NCI-H1105 treated with DMSO at 0.1 percent for 48 hours (cell line): ENCODE measurements at regions not wholly inside any gene's neighbourhood (a gene's known extent, or its start where the extent isn't known, plus 50 kb on each side); places are given as distances from the start of the nearest gene placed in this dataset.
A peak's percentile ranks its signal among the peaks of the same experiment; 100 is the strongest.
"Not testable (repeated sequence)": the region's sequence is repeated elsewhere in the genome, so short reads cannot be mapped to it uniquely, and the experiment has no call there.

Source experiments
- DNase-seq: peaks from one replicate; lab custom pipeline; 2025; lab: John Stamatoyannopoulos, UW

DNA sequence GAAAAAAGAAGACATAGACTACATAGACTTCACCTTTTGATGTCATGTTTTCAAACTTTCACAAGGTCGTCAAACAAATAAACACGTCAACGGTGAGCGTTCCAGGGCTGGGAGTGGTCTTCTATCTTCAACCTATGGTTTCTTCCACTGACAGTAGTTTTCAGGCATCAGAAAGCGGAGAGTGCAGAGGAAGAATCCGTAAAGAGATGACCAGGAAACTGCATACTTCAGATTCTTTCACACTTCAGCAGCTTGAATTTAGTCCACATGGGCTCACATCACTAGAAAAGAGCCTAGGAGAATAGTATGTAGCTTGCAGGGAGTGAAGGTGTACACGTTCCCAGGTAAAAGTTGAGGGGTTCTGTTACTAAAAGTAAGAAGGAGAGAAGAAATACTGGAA is 58.5 kb downstream of the NPY1R start:
- no peak for DNase-seq

DNA sequence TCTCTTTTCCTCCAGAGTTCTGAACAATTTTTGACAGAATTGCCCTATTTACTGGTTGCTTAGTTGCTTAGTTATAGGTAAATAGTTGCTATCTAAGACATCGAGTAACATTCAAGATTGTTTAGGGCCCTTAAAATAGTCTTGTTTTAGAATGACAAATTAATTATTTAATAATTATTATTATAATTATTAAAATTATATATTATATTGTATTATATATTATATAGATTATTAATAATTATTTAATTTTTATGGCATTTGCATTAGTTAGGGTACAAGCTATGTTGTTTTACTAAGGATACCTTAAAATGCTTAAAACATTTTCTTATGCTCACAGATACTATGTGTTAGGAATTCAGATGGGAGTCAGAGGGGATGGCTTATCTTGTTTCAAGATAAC is 59.2 kb downstream of the NPY1R start:
- no peak for DNase-seq

DNA sequence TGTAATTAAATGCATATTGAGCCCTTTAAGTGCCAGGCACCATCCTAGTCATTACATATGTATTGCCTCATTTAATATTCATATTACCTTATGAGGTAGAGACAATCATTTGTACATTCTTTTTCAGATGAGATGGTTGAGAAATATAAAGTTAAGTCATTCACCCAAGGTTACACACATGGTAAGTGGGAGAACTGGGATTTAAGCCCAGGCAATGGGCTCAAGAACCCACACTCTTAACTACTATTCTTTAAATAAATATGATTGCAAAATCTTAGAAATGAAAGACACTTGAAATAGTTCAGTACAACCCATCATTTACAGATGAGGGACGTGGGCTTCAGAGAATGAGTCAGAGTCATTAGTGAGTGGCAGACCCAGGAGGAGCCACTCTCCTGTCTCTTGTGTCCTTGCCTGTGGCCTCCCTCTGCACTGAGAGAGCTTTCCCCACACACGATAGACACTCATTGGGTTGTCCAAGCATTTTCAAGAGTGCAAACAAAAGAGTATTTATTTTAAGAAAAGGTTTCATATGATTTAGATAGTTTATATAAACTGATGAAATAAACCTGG is 60.8 kb downstream of the NPY1R start:
- no peak for DNase-seq

DNA sequence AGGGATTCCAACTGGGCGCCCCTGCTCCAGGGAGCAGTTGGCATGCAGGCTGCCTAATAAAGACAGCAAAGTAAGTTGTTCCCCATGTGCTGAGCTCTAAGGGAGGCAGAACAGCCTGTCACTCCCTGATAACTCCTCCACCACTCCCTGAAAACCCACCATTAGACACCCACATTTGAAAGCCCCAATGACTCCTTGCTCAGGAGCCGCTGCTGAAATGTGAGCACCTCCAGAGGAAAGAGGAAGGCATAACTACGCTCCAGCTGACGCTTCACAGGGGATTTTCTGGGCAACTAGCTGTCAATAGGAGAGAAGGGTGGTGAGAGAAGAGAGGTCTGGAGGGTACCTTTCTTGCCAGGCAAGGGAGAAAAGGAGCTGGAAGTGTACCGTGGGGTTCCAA is 62.5 kb downstream of the NPY1R start:
- no peak for DNase-seq

DNA sequence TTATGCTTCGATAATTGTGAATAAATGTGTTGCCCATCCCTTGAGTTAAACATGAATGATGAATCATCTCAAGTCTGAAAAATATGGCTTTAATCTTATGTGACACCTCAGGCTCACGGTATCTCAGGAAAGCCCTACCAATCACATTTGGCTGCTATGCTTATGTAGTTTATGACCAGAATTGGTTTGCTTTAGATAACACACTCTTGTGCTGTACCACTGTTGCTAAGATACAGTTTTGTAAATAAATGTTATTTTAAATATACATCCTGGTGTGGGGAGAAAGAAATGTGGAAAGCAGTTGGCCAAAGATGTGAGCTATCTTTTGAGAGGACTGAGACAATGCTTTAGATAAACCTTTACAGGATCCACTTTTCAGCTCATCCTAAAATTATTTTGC is 63.2 kb downstream of the NPY1R start:
- DNase-seq: no peak

DNA sequence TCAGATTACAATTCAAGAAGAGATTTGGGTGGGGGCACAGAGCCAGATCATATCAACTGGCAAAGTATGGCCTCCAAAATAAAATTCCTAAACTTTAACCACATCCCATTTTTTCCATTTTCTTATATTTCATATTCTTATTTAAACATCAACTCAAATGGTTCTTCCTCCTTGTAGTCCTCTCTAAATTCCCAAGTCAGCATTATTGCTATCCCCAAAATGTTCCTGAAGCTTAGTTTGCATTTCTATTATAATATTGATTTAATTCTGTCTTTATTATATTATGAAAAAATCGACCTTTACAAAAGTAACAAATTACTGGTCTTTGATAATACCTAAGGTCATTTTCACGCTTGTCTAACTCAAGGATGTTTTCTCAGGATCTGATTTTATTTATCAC is 67.5 kb downstream of the NPY1R start:
- no peak for DNase-seq

DNA sequence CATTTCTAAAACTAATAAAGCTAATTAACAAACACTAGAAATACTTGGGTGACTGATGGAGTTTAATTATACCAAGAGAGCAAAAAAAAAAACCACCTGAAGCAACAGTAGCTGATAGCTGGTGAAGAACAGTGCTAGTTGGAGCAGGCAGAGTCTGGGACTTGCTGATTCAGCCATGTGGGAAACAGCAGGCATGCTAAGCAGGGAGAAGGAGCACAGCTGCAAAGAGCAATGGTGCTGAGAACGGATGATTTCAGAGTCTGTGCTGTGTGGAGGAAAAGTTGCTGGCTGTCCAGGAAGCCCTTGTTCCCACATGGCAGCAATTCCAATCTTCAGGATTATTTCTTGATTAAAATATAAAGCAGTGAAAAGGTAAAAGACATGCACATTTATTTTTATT is 68.8 kb downstream of the NPY1R start:
- DNase-seq: no peak

DNA sequence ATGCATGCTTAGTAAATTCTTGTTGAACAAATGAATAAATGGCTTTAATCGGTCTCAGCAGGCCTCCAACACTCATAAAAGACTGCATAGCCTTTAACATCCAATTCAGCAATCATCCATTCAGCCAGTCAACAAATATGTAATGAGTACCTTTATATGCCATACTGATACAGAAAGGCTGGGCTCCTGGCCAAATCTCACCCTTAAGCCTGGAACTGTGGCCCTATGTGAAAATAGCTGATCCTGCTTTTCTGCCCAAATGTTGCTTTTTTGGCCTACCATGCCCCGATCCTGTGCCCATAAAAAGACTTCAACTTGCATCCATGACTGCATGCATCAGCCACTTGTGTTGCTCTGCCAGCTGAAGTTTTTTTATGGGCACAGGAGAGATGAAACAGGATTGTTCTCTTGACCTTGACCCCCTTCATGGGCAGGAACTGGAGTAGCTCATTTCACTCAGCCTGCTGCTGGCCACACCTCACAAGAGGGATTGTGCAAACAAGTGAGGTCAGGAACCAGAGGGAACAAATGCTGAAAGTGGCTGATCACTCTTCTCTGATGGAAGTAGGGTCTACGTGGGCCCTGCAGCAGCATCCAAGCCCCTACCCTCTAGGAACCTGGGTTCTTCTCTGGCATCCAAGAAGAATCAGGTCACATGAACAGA is 75.6 kb downstream of the NPY1R start:
- DNase-seq: peak; percentile 0

DNA sequence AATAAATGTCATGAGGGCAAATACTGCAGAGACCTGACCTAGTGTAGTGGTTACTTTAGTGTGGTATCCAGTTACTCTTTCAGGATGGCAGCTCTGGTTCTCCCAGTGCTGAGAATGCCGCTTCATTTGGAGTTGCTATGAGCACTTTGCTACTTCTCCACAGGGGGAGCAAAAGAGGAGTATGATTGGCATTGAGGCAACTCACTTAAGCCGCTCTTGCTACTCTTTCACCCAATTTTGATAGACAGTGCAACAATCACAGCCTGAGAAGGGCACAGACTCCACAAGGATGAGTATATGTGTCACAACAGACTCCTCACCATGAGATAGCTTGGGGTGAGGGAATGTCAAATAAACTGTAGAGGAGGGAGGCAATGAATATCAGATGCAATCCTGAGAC is 81.2 kb downstream of the NPY1R start:
- no peak for DNase-seq

DNA sequence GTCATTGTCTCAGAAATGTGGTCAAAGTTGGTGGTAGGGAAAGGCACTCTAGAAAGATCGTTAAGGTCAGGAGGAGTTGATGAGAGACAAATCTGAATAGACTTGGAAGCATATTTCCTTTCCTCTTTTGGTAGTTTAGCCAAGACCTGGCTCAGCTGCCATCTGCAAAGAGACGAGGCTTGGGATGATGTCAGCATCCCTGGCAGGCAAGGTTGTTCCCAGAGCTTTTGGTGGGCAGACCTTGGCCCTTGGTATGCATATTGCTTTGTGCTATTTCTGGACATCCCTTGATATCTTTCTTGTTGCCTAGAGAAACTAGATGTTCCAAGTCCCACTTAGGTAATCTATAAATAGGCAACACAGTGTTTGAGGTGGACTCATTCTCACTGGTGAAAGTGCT is 82.4 kb upstream of the NAF1 start:
- no peak for DNase-seq

DNA sequence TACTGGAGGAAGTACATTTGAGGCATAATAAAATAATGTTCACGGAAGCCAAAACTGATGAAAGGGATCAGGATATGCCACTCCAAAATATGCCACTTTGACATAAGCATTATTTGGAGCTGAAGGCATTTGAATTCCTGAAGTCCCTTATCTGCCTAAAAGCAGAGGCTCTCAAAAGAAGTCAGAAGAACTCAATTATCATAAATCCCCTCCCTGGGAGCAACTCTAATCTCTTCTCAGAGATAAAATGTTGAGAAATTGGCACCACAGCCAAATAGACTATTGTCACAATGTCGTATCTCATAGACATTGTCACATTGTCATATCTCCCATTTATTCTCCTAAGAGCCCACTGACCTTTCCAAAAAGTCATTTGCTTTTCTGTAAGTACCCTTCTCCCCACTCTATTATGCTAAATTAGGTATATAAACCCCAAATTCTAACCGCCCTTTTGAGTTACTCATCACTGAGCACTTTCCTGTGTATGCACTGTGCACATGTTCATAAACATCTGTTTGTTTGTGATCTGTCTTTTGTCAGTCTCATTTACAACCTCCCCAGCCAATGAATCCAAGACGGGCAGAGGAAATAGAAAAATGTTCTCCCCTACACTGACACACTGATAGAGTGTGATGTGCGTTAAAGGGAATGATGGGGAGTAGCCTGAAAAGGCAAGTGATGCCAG is 78.5 kb upstream of the NAF1 start:
- no peak for DNase-seq

DNA sequence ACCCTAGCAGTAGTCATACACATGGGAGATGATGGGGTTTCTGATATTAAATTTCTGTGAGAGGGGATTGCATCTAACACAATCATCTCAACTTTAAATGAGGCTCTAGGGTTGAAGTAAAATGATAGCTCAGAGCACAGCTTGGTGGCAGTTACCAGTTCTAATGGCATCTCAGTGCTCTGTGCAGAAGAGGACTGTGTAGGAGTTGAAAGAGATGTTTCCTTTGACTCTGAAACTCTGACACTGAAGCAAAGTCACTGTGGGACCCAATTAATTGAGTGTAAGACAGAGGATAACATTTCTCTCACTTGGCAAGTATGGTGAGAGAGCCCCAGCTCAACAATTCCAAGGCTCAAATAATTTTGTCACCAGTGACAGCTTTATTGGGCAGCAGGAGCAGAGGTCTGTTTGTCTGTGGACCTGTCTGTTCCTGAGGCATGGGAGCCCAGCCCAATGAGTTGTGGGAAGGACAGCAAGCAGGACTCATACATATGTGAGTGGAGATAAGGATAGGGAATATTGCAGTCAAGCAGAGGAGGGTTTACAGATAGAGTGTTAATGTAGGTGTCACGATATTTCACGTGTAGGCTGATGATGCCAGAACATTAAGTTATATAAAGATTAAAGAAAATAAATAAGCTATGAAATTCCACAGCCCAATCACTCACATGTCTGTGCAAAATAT is 76.7 kb upstream of the NAF1 start:
- DNase-seq: no peak

DNA sequence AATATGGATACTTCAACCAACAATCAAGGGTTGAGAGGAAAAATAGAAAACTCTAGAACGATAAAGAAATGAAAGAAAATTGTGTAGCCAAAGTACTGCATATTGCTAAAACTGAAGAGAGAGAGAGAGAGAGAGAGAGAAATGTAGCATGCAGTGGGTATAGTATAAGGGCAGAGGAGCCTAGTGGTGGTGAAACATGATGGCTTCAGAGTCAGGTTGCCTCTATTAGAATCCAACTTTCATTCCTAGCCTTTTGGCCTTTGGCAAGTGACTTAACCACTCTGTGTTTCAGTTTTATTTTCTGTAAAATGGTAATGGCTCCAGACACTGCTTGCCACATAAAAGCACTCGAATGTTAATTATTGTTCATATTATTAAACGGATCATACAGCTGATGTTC is 71.2 kb upstream of the NAF1 start:
- peak; percentile 26 for DNase-seq

DNA sequence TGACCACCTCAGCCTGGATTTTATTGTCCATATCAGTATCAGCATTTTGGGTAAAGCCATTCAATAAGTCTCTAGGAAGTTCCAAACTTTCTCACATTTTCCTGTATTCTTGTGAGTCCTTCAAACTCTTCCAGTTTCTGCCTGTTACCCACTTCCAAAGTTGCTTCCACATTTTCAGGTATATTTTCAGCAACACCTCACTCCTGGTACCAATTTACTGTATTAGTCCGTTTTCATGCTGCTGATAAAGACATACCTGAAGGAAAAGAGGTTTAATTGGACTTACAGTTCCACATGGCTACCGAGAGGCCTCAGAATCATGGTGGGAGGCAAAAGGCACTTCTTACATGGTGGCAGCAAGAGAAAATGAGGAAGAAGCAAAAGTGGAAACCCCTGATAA is 69.7 kb upstream of the NAF1 start:
- not testable (repeated sequence) for DNase-seq

DNA sequence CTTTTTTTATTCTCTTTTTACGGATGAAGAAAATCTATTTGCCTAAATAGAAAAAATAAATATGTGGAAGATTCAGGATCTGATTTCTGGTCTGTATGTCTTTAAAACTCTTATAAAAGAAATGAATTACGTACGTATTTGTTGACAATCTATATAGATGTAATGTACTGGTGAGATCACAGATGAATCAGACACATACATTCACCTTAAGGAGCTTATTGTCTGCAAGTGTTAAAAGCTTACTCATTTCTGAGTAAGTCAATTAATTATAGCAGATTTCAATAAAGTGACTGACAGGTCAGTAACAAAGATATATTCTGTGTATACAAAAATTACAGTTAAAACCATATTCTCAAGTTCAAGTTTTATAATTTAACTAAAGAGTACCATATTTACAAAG is 66.6 kb upstream of the NAF1 start:
- DNase-seq: no peak

DNA sequence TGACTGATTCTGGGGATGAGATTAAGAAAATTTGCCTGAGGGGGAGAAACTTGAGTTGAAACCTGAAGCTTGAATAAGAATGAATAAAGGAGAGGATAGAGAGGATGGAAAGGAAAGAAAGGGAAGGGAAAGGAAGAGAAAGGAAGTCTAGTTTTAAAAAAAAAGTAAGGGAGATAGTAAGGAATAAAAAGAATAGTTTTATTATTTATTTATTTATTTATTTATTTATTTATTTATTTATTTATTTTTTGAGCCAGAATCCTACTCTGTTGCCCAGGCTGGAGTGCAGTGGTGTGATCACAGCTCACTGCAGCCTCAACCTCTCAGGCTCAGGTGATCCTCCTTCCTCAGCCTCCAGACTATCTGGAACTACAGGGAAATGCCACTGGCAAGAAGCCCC is 62.0 kb upstream of the NAF1 start:
- no peak for DNase-seq

DNA sequence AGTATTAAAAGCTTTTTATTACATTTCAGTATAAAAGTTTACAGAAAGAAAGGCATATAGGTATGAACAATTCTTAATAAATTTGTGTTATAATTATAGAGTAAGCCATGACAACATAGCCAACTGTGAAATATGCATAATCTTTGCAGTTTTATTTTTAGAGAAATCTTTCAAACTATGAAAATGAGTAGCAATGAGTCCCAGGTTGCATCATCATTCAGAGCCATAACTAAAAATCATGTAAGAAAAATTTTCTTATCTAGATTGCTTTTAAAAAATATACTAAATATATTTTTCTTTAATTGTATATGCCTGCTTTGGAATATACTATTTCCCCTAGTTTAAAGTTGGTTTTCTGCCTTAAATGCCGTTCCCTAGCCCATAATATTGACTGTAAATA is 54.8 kb upstream of the NAF1 start:
- DNase-seq: no peak

DNA sequence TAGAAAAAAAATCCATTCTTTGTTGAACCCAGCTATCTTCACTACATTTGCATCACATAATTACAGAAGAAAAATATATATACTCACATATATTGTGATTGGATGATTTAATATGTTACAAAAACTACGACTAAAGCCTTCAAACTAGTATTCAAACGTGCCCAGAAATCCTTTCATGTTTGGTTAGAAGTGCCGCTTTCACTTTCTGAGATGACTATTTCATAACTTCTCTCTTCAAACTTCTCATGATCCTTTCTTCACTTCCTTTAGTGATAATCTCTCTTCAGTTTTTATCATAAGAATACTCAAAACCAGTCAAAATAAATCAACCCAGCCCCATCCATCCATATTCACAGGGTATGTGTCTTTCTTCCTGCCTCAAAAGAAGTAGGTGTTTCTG is 50.8 kb upstream of the NAF1 start:
- no peak for DNase-seq
